Activated T-cell treated with anti-CD3 and anti-CD28 coated beads, Interleukin-2, amount 50 U/mL, for 4 hours (primary cell): ENCODE measurements at regions not wholly inside any gene's neighbourhood (a gene's known extent, or its start where the extent isn't known, plus 50 kb on each side); places are given as distances from the start of the nearest gene placed in this dataset.
"Not testable (repeated sequence)": the region's sequence is repeated elsewhere in the genome, so short reads cannot be mapped to it uniquely, and the experiment has no call there.

Source experiments
- ATAC-seq, 2 donors: fragments of 200-7000 bp; cut with Tn5 transposase; one replicate each; pipeline ENCODE4 v1.10.0; 2021
- DNase-seq: peaks from one replicate; pipeline ENCODE4 v3.0.0-alpha.2; 2020
- H3K27me3 Mint-ChIP-seq: one replicate; pipeline ENCODE4 v1.8.0; 2021; ENCODE audit warnings: low read depth, mixed read lengths
- H3K36me3 Mint-ChIP-seq: one replicate; pipeline ENCODE4 v1.8.0; 2022; ENCODE audit warnings: mixed read lengths; ENCODE audit not compliant: insufficient read depth
- H3K4me1 Mint-ChIP-seq: one replicate; pipeline ENCODE4 v1.8.0; 2021; ENCODE audit warnings: low read depth, mixed read lengths
- H3K4me3 Mint-ChIP-seq: one replicate; pipeline ENCODE4 v1.8.0; 2021; ENCODE audit warnings: mild to moderate bottlenecking, moderate library complexity, mixed read lengths
- H3K9me3 Mint-ChIP-seq: one replicate; pipeline ENCODE4 v1.8.0; 2021; ENCODE audit warnings: mixed read lengths

- Mint-ChIP-seq H3K36me3 (no peaks in the 10 kb centered on the region), H3K27me3 (no peaks in the 10 kb centered on the region), H3K4me3 (no peak overlapping the region), H3K9me3 (no peaks in the 10 kb centered on the region), H3K4me1 (no peaks in the 10 kb centered on the region)
- DNase-seq (no peak), ATAC-seq (no peak)
Measured at GRCh38 chr11:15829312-15829711, 527.0 kb downstream of the SOX6 start.

GRCh38 chr11:15830741-15831428 is 525.5 kb downstream of the SOX6 start:
- no peaks in the 10 kb centered on the region for H3K9me3 Mint-ChIP-seq
- ATAC-seq (no peak), DNase-seq (no peak)
- no peak overlapping the region for H3K4me3 Mint-ChIP-seq
- no peaks in the 10 kb centered on the region for H3K27me3 Mint-ChIP-seq
- no peaks in the 10 kb centered on the region for H3K36me3 Mint-ChIP-seq
- H3K4me1 Mint-ChIP-seq = no peaks in the 10 kb centered on the region

GRCh38 chr11:15835788-15836411 is 520.4 kb downstream of the SOX6 start:
- H3K36me3 Mint-ChIP-seq = no peaks in the 10 kb centered on the region
- no peak for ATAC-seq
- DNase-seq = no peak
- H3K9me3 Mint-ChIP-seq = no peaks in the 10 kb centered on the region
- H3K27me3 Mint-ChIP-seq = no peaks in the 10 kb centered on the region
- H3K4me3 Mint-ChIP-seq = no peak overlapping the region
- H3K4me1 Mint-ChIP-seq = no peaks in the 10 kb centered on the region

- ATAC-seq (no peak), DNase-seq (no peak)
- no peaks in the 10 kb centered on the region for H3K4me1 Mint-ChIP-seq
- H3K27me3 Mint-ChIP-seq = no peaks in the 10 kb centered on the region
- no peak overlapping the region for H3K4me3 Mint-ChIP-seq
- H3K36me3 Mint-ChIP-seq = no peaks in the 10 kb centered on the region
- no peaks in the 10 kb centered on the region for H3K9me3 Mint-ChIP-seq
Measured at GRCh38 chr11:15836795-15837194, 519.6 kb downstream of the SOX6 start.

- Mint-ChIP-seq H3K9me3 (no peaks in the 10 kb centered on the region), H3K4me1 (no peaks in the 10 kb centered on the region), H3K36me3 (no peaks in the 10 kb centered on the region), H3K4me3 (no peak overlapping the region), H3K27me3 (no peaks in the 10 kb centered on the region)
- ATAC-seq (no peak), DNase-seq (no peak)
Measured at GRCh38 chr11:15837901-15838489, 518.4 kb downstream of the SOX6 start.

- H3K27me3 Mint-ChIP-seq = no peaks in the 10 kb centered on the region
- no peak for ATAC-seq
- H3K4me3 Mint-ChIP-seq = no peak overlapping the region
Measured at GRCh38 chr11:15839061-15839460, 517.3 kb downstream of the SOX6 start.

GRCh38 chr11:15840966-15841365 is 515.4 kb downstream of the SOX6 start:
- ATAC-seq (no peak), DNase-seq (no peak)
- Mint-ChIP-seq H3K36me3 (no peaks in the 10 kb centered on the region), H3K4me3 (no peak overlapping the region), H3K27me3 (no peaks in the 10 kb centered on the region), H3K9me3 (no peaks in the 10 kb centered on the region), H3K4me1 (no peaks in the 10 kb centered on the region)

More at GRCh38 chr11:15839061-15839460, 517.3 kb downstream of the SOX6 start:
- no peaks in the 10 kb centered on the region for H3K9me3 Mint-ChIP-seq
- DNase-seq = no peak
- no peaks in the 10 kb centered on the region for H3K36me3 Mint-ChIP-seq
- no peaks in the 10 kb centered on the region for H3K4me1 Mint-ChIP-seq

GRCh38 chr11:15841931-15842740 is 514.2 kb downstream of the SOX6 start:
- Mint-ChIP-seq H3K4me3 (no peak overlapping the region), H3K36me3 (no peaks in the 10 kb centered on the region), H3K9me3 (no peaks in the 10 kb centered on the region), H3K4me1 (no peaks in the 10 kb centered on the region), H3K27me3 (no peaks in the 10 kb centered on the region)
- DNase-seq (no peak), ATAC-seq (no peak)

- Mint-ChIP-seq H3K4me1 (no peaks in the 10 kb centered on the region), H3K27me3 (no peaks in the 10 kb centered on the region), H3K4me3 (no peak overlapping the region), H3K9me3 (no peaks in the 10 kb centered on the region), H3K36me3 (no peaks in the 10 kb centered on the region)
- DNase-seq (no peak), ATAC-seq (no peak)
Measured at GRCh38 chr11:15843309-15843872, 513.0 kb downstream of the SOX6 start.

GRCh38 chr11:15845261-15845660 is 511.1 kb downstream of the SOX6 start:
- no peaks in the 10 kb centered on the region for H3K27me3 Mint-ChIP-seq
- DNase-seq = no peak
- no peak overlapping the region for H3K4me3 Mint-ChIP-seq
- no peaks in the 10 kb centered on the region for H3K36me3 Mint-ChIP-seq
- ATAC-seq = no peak
- no peaks in the 10 kb centered on the region for H3K9me3 Mint-ChIP-seq
- H3K4me1 Mint-ChIP-seq = no peaks in the 10 kb centered on the region

- Mint-ChIP-seq H3K4me1 (no peaks in the 10 kb centered on the region), H3K27me3 (no peaks in the 10 kb centered on the region), H3K9me3 (no peaks in the 10 kb centered on the region), H3K4me3 (no peak overlapping the region), H3K36me3 (no peaks in the 10 kb centered on the region)
- DNase-seq (no peak), ATAC-seq (no peak)
Measured at GRCh38 chr11:15848631-15849168, 507.6 kb downstream of the SOX6 start.

- H3K27me3 Mint-ChIP-seq = no peaks in the 10 kb centered on the region
- H3K36me3 Mint-ChIP-seq = no peaks in the 10 kb centered on the region
- ATAC-seq (no peak), DNase-seq (no peak)
- H3K4me1 Mint-ChIP-seq = no peaks in the 10 kb centered on the region
- no peaks in the 10 kb centered on the region for H3K9me3 Mint-ChIP-seq
- no peak overlapping the region for H3K4me3 Mint-ChIP-seq
Measured at GRCh38 chr11:15849257-15849656, 507.1 kb downstream of the SOX6 start.

- DNase-seq = not testable (repeated sequence)
Measured at GRCh38 chr11:15850335-15850734, 506.0 kb downstream of the SOX6 start.

GRCh38 chr11:15851051-15851498 is 505.3 kb downstream of the SOX6 start:
- DNase-seq (no peak), ATAC-seq (no peak)
- Mint-ChIP-seq H3K4me1 (no peaks in the 10 kb centered on the region), H3K27me3 (no peaks in the 10 kb centered on the region), H3K4me3 (no peak overlapping the region), H3K9me3 (no peaks in the 10 kb centered on the region), H3K36me3 (no peaks in the 10 kb centered on the region)

More at GRCh38 chr11:15850335-15850734, 506.0 kb downstream of the SOX6 start:
- H3K36me3 Mint-ChIP-seq, ATAC-seq, H3K27me3 Mint-ChIP-seq, H3K9me3 Mint-ChIP-seq, H3K4me3 Mint-ChIP-seq, H3K4me1 Mint-ChIP-seq: not testable (repeated sequence)
